PC-9 (cell line): ENCODE measurements at regions not wholly inside any gene's neighbourhood (a gene's known extent, or its start where the extent isn't known, plus 50 kb on each side); places are given as distances from the start of the nearest gene placed in this dataset.

Source experiments
- BruUV-seq: library from RNA; stranded (reverse); fragments of 400-500 nt; replicated peaks from 2 replicates; lab custom pipeline; 2021; lab: Mats Ljungman, UMichigan
- CTCF ChIA-PET: fragments of 300-600 bp; sonication (Branson Sonifier 250); formaldehyde crosslinking; loops from one replicate; lab custom pipeline; 2022; ENCODE audit warnings: antibody characterized with exemption; lab: Charles Lee
- POLR2A ChIA-PET: fragments of 300-600 bp; sonication (Branson Sonifier 250); formaldehyde crosslinking; loops from one replicate; lab custom pipeline; 2022; ENCODE audit warnings: antibody characterized with exemption; ENCODE audit not compliant: unreplicated experiment; lab: Charles Lee
- DNase-seq, 2 experiments: peaks; one replicate each; pipeline versions ENCODE4 v3.0.0 to v3.0.0-alpha.2; 2015 to 2022; ENCODE audit warnings: mixed read lengths in 1 of 2
- H2AFZ ChIP-seq: fragments of 200-600 bp; sonication (generic); 2 replicates; pipeline ENCODE4 v1.8.1; 2017; ENCODE audit warnings: antibody characterized with exemption
- H3F3A ChIP-seq: fragments of 200-600 bp; sonication (generic); 2 replicates; pipeline ENCODE4 v1.8.1; 2017; ENCODE audit warnings: antibody characterized with exemption, mild to moderate bottlenecking, low read depth; ENCODE audit not compliant: insufficient read depth
- H3K27ac ChIP-seq: fragments of 200-600 bp; sonication (generic); 2 replicates; pipeline ENCODE4 v1.6.1; 2016; ENCODE audit warnings: mixed run types
- H3K27me3 ChIP-seq: fragments of 200-600 bp; sonication (generic); 2 replicates; pipeline ENCODE4 v1.6.1; 2016; ENCODE audit warnings: low read depth, mixed run types; ENCODE audit not compliant: insufficient read depth
- H3K36me3 ChIP-seq: fragments of 200-600 bp; sonication (generic); 2 replicates; pipeline ENCODE4 v1.6.1; 2016; ENCODE audit warnings: low read depth, mixed run types
- H3K4me1 ChIP-seq: fragments of 200-600 bp; sonication (generic); replicated peaks from 2 replicates; pipeline ENCODE4 v1.6.1; 2016; ENCODE audit warnings: mixed run types; ENCODE audit not compliant: insufficient read depth
- H3K4me2 ChIP-seq: fragments of 200-600 bp; sonication (generic); 2 replicates; pipeline ENCODE4 v1.6.1; 2017; ENCODE audit warnings: mixed run types
- H3K4me3 ChIP-seq: fragments of 200-600 bp; sonication (generic); 2 replicates; pipeline ENCODE4 v1.6.1; 2016; ENCODE audit warnings: mixed run types
- H3K79me2 ChIP-seq: fragments of 200-600 bp; sonication (generic); 2 replicates; pipeline ENCODE4 v1.6.1; 2017; ENCODE audit warnings: low read depth, mixed run types
- H3K9me2 ChIP-seq: fragments of 200-600 bp; sonication (generic); 2 replicates; pipeline ENCODE4 v1.8.1; 2017; ENCODE audit warnings: mild to moderate bottlenecking; ENCODE audit not compliant: insufficient read depth
- H3K9me3 ChIP-seq: fragments of 200-600 bp; sonication (generic); 2 replicates; pipeline ENCODE4 v1.8.1; 2016; ENCODE audit warnings: low read depth; ENCODE audit not compliant: insufficient read depth
- H4K20me1 ChIP-seq: fragments of 200-600 bp; sonication (generic); 2 replicates; pipeline ENCODE4 v1.8.1; 2017; ENCODE audit not compliant: insufficient read depth
- EZH2 ChIP-seq: fragments of 200-600 bp; sonication (generic); IDR thresholded peaks from 2 replicates; pipeline ENCODE4 v1.8.0; 2017; ENCODE audit warnings: antibody characterized with exemption, low read depth
- intact Hi-C: fragments of 100-400 bp; cut with micrococcal nuclease; formaldehyde crosslinking; loops from one replicate; pipeline ENCODE4 v1.10.0; 2022; ENCODE audit not compliant: unreplicated experiment
- TF ChIP-seq, protein P1 (sequence below): fragments of 200-600 bp; sonication (generic); conservative IDR thresholded peaks from 2 replicates; pipeline ENCODE4 v1.6.1; 2017; ENCODE audit warnings: mixed run types, antibody characterized with exemption, mild to moderate bottlenecking, moderate library complexity

DNA sequence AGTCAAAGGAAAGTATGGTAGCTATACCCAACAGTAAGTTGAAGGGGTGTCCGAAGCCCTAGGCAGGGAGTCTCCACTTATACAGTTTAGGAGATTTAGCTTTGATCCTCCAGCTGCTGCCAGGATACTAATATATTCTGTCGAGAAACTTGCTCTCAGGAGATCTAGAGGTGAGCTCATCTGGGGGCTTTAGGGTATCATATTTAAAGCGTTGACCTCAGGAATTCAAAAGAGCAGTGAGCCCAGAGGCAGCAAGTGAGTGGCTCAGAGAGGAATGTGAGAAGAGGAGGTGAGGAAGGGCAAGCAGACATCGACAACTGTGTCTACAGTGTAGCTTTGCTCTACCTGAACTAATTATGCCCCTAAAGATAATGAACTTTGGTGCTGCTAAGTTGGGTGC is 245.1 kb upstream of the LRTM1 start:
- no TSS peak for BruUV-seq
- Histone ChIP-seq H3K36me3 (no peaks in the 10 kb centered on the region), H2AFZ (no peak overlapping the region), H3K27ac (no peak overlapping the region), H3K9me2 (no peaks in the 10 kb centered on the region), H3K4me1 (no peaks in the 10 kb centered on the region), H3K27me3 (no peaks in the 10 kb centered on the region), H3F3A (no peaks in the 10 kb centered on the region), H4K20me1 (no peaks in the 10 kb centered on the region), H3K79me2 (no peaks in the 10 kb centered on the region), H3K9me3 (no peaks in the 10 kb centered on the region), H3K4me2 (no peak overlapping the region), H3K4me3 (no peak overlapping the region)
- ChIA-PET POLR2A (no interaction called here), CTCF (interaction anchor here (0.6 kb wide), 1 partner anchor 332 kb away, joined by 11 read pairs; no protein-coding TSS in a partner anchor)
- DNase-seq: no peak
- intact Hi-C loops: no loop called here
- TF ChIP-seq, protein P1, sequence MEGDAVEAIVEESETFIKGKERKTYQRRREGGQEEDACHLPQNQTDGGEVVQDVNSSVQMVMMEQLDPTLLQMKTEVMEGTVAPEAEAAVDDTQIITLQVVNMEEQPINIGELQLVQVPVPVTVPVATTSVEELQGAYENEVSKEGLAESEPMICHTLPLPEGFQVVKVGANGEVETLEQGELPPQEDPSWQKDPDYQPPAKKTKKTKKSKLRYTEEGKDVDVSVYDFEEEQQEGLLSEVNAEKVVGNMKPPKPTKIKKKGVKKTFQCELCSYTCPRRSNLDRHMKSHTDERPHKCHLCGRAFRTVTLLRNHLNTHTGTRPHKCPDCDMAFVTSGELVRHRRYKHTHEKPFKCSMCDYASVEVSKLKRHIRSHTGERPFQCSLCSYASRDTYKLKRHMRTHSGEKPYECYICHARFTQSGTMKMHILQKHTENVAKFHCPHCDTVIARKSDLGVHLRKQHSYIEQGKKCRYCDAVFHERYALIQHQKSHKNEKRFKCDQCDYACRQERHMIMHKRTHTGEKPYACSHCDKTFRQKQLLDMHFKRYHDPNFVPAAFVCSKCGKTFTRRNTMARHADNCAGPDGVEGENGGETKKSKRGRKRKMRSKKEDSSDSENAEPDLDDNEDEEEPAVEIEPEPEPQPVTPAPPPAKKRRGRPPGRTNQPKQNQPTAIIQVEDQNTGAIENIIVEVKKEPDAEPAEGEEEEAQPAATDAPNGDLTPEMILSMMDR: no peak
- no peak for TF ChIP-seq EZH2

DNA sequence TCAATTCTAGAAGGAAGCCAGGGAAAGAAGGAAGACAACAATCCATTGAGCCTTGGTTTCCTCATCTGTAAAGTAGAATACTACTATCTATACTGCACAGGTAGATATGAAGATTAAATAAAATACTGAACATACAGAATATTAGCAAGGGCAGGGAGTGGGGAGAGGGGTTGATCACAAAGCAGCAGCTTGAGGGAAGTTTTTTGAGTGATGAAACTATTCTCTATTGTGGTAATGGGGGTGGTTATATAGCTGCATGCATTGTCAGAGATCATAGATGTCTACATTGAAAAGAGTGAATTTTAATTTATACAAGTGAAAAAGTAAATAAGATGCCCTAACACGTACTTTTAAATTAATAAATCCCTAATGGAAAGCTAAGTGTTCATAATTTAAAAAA is 242.6 kb upstream of the LRTM1 start:
- no peak overlapping the region for H2AFZ ChIP-seq
- no peak overlapping the region for H3K27ac ChIP-seq
- H3F3A ChIP-seq: no peaks in the 10 kb centered on the region
- no peak for TF ChIP-seq EZH2
- TF ChIP-seq, protein P1: no peak
- H3K4me3 ChIP-seq: no peak overlapping the region
- no TSS peak for BruUV-seq
- no peaks in the 10 kb centered on the region for H4K20me1 ChIP-seq
- H3K79me2 ChIP-seq: no peaks in the 10 kb centered on the region
- no peaks in the 10 kb centered on the region for H3K4me1 ChIP-seq
- no peak for DNase-seq
- no peak overlapping the region for H3K4me2 ChIP-seq
- no peaks in the 10 kb centered on the region for H3K9me3 ChIP-seq
- no peaks in the 10 kb centered on the region for H3K27me3 ChIP-seq
- intact Hi-C loops: no loop called here
- CTCF ChIA-PET: no interaction called here
- H3K9me2 ChIP-seq: no peaks in the 10 kb centered on the region
- POLR2A ChIA-PET: no interaction called here
- H3K36me3 ChIP-seq: no peaks in the 10 kb centered on the region

DNA sequence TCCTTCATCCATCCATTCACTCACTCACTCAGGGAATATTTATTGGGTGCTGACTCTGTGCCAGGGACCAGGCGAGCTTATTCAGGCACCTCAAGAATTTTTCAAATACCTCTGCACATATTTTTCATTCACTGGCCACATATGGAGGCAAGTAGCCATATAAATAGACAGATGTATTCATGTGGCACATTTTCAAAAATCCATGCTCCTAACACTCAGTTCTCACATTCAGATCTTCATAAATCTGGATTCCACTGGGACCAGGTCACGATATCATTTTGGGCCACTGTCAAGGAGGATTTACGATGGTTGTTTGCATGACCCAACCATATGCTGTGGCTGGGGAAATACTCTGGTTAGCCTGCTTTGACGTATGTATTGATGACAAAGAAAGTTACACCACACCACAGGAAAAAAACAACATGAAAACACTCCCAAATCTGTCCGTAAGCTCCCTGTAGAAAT is 241.8 kb upstream of the LRTM1 start:
- BruUV-seq: no TSS peak
- DNase-seq: peak; percentile 42 to 67
- Histone ChIP-seq H3K27me3 (no peaks in the 10 kb centered on the region), H3K9me2 (no peaks in the 10 kb centered on the region), H3F3A (no peaks in the 10 kb centered on the region), H3K27ac (no peak overlapping the region), H2AFZ (no peak overlapping the region), H3K36me3 (no peaks in the 10 kb centered on the region), H3K4me3 (no peak overlapping the region), H3K9me3 (no peaks in the 10 kb centered on the region), H3K4me2 (no peak overlapping the region), H3K4me1 (no peaks in the 10 kb centered on the region), H4K20me1 (no peaks in the 10 kb centered on the region), H3K79me2 (no peaks in the 10 kb centered on the region)
- CTCF ChIA-PET: interaction anchor here (0.7 kb wide), 1 partner anchor 195 kb away, joined by 3 read pairs; no protein-coding TSS in a partner anchor
- POLR2A ChIA-PET: interaction anchor here (0.6 kb wide), 2 partner anchors 154 to 214 kb away, joined by 3 to 9 read pairs; no protein-coding TSS in a partner anchor
- TF ChIP-seq EZH2: no peak
- TF ChIP-seq, protein P1: no peak
- intact Hi-C loops: no loop called here
